ENCODE measurements at regions not wholly inside any gene's neighbourhood (a gene's known extent, or its start where the extent isn't known, plus 50 kb on each side); places are given as distances from the start of the nearest gene placed in this dataset.

GRCh38 chr6:19934996-19935591, 97.9 kb downstream of the ID4 start:
- TF ChIP-seq GATA2 (IDR thresholded peaks at IDR 0.05; ENCODE audit: low read depth, low read length) (no peak), GATA3 (IDR thresholded peaks at IDR 0.05; ENCODE audit: low read depth, low read length) (no peak)
